ENCODE measurements at regions not wholly inside any gene's neighbourhood (a gene's known extent, or its start where the extent isn't known, plus 50 kb on each side); places are given as distances from the start of the nearest gene placed in this dataset.
"Not testable (repeated sequence)": the region's sequence is repeated elsewhere in the genome, so short reads cannot be mapped to it uniquely, and the experiment has no call there.

DNA sequence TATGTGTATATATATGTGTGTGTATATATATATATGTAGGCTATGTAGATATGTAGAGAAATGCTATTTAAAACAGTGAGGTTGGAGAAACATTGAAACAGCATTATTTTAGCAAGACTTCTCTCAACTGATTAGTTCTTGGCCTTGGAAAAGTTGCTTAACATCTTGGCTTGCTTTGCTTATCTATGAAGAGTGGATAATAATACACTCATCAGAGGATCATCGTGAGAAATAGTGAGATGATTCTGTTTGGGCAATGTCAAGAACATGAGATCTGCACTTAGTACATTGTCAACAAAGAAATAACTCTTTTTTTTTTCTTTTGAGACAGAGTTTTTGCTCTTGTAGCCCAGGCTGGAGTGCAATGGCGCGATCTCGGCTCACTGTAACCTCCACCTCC lies 128.3 kb downstream of the KLF5 start:
- ATAC-seq, result no peak

DNA sequence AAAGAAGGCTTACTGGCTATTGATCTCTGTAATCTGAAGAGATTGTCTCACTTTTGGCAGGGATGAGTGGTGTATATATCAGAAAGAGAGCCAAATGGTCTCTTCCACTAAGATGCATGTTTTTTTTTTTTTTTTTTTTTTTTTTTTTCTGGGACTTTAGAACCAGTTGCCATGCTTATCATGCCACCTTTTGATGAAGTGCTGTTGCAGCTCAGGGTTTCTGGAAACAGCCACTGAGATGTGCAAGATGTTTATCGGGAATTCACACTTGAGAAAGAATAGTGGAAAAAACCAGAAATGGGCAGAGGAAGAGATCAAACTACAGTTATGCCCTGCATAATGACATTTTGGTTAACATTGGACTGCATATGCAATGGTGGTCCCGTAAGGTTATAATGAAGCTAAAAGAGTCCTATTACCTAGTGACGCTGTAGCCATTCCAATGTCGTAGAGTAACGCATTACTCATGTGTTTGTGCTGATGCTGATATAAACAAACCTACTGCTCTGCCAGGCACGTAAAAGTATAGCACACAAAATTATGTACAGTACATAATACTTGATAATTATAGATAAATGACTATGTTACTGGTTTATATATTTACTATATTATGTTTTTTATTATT lies 121.0 kb downstream of the KLF5 start:
- ATAC-seq, result no peak

DNA sequence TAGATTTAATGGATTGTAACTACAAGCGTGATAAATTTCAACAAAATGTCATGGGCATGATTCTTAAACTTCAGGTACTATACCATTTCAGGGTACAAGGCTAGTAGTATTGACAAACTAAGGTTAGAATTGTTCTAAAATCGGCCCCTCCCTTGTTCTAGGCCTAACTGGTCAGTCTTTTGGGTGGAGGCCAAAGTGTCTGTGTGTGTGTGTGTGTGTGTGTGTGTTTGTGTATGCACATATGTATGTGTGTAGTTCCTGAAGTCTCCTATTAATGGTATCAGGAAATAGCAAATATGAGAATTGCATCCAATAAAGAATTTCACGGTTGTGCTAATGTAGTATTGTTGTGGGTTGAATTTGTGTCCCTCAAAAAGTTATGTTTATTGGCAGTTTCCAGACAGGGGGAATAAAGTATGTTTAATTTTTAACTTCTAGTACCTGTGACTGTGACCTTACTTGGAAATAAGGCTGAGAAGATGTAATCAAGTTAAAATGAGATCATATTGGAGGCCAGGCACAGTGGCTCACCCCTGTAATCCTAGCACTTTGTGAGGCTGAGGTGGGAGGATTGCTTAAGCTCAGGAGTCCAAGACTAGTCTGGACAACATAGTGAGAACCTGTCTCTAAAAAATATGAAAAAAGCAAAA lies 119.2 kb downstream of the KLF5 start:
- ATAC-seq, result no peak

DNA sequence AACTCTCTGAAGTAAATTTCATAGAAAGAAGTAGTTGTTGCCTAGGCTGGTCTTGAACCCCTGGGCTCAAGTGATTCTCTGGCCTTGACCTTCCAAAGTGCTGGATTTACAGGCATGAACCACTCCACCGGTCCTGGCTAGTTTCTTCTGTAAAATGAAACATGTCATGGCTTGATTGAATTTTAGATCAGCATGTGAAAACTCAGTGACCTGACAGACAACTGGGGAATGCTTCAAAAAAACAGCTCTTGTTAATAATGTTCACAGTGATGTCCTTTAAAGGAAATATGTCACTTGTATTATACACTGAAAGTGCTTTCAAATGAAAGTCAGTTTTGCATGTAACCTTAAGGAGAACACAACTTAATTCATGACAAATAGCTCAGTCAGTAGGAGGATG lies 118.2 kb downstream of the KLF5 start:
- peak; percentile 80 for ATAC-seq

DNA sequence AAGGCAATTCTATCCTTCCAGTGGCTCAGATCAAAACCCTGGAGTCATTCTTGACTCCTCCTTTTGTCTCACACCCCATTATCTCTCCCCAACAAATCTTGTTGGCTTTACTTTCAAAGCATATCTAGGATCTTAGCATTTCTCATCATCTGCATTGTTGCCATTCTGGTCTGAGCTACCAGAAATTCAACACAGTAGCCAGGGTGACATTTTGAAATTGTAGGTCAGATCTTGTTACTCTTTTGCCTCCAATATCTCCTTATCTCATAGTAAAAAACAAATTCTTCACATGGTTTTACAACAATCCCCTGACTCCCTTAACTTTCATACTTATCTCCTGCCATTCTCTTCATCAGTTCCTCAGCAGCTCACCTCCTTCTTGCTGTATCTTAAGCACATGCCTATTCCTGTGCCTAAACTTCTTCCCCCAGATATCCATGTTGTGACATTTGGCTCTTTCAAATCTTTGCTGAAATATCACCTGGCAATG lies 115.8 kb downstream of the KLF5 start:
- ATAC-seq, result no peak

DNA sequence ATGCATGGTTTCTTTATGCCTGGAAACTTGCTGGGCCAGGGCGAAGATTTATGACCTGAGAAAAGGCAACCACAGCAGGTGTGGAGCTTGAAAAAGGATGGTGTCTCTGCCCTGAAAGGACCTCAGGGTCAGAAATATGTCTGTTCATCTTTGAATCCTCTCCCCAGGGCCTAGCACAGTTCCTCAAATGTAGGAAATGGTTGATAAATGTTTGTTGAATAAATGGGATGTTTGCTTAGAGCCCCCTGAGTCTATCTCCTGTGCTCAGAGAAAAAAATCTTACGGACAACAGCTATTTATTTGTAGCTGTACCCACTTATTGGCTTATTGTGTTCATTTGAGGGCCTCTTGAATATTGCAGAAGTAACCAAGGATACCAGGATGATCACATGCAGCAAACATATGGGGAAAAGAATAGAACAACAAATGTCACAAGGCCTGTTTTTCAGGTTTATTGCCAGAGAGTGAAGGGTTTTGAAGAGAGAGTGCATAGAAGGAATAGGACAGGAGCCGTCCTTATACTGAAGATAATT lies 114.5 kb downstream of the KLF5 start:
- ATAC-seq, result peak; percentile 10

DNA sequence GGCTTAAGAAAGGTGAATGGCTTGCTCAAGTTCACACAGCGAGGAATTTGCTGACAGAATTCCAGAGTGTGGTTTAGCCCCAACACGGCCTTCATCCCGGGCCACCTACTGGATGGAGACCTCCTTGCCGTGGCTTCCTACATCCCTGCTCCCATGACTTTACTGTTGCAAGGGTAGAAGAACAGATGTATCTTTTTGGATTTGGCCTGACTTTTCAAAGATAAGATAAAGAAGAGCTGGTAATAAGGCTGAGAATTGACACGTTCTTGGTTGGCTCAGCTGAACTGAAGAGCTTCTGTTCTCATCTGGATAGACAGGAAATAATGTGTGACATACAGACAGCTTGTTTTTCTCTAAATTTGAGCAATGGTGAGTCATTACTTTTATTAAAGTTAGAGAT lies 113.1 kb downstream of the KLF5 start:
- no peak for ATAC-seq

DNA sequence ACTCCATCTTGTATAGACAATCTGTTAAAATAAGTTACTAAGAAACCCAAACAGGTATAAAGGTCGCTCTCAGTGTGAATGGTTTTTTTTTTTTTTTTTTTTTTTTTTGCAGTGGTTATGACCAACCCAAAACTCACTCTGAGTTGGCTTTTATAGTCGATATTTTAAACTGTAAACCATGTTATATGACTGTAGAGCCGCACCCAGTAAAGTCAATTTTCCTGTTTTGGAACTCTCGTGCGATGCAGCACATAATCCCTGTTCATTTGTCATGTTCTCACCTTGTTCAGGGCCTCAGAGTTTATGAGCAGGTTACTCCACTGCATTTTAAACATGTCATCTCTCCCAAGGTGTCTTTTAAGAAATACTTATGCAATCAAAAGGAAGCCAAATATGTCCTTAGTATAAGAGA lies 112.5 kb downstream of the KLF5 start:
- peak; percentile 85 for ATAC-seq

DNA sequence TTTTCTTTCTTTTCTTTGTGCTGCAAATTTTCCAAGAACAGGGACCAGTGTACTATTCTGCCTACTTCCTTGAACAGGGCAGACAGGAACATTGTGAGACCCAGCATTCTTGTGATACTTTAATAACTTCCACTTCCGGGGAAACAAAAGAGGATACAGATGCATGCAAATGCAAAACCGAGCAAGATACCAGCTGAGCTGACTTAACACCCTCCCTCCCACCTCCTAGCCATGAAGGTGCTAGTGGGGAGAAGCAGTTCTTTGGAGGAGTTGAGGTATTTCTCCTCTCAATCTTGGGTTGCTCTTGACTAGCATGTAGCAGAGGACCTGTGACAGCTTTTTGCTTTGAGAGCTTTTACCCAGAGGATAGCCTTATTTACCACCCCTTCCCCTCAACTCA lies 111.2 kb downstream of the KLF5 start:
- no peak for ATAC-seq

DNA sequence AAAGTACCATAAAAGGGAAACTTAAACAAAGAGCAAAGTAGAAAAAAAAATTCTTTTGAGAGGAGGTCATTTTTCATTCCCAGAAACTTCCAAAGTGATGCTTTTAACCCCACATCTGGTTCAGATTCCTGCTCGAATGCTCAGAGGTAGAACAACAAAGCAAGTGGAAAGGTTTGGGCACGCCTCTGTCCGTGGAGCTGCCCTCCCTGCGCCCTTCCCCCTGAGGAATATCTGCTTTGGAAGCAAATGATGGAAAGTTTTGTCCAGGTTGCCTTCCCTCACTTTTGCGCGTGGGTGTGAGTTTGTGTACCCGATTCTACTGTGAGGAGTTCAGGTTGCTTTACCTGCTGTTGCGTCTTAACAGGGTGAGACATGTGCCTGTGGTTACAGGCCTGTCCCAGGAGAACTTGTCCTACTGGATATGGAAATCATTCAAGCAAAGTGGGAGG lies 110.2 kb downstream of the KLF5 start:
- ATAC-seq, result peak; percentile 83

DNA sequence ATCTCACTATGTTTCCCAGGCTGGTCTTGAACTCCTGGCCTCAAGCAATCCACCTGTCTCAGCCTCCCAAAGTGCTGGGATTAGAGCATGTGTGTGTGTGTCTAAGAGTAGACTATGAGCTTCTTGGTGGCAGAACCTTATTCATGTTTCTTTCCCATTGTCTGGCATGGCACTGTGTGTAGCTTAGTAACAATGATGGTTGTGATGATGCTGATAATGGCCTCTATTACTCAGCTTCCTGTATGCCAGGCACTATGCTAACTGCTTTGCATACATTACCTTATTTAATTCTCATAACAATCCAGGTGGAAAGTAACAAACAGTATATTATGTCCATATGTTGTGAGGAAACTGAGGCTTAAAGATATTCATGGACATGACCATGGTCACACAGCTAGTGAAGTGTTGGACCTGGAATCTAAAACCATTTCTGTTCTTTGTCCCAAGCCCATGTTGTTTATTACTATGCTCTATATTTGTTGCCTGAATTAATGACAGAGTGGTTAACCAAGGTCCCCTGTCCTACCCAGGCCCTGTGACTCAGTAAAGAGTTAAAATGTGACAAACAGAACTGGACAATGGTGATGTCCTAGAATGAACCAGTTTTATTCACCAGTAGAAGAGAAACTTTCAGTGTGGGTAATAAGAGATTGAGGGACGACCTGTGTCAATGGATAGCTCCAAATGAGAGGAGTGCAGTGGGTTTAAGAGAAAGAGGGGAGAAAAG lies 109.6 kb downstream of the KLF5 start:
- ATAC-seq, result peak; percentile 43

DNA sequence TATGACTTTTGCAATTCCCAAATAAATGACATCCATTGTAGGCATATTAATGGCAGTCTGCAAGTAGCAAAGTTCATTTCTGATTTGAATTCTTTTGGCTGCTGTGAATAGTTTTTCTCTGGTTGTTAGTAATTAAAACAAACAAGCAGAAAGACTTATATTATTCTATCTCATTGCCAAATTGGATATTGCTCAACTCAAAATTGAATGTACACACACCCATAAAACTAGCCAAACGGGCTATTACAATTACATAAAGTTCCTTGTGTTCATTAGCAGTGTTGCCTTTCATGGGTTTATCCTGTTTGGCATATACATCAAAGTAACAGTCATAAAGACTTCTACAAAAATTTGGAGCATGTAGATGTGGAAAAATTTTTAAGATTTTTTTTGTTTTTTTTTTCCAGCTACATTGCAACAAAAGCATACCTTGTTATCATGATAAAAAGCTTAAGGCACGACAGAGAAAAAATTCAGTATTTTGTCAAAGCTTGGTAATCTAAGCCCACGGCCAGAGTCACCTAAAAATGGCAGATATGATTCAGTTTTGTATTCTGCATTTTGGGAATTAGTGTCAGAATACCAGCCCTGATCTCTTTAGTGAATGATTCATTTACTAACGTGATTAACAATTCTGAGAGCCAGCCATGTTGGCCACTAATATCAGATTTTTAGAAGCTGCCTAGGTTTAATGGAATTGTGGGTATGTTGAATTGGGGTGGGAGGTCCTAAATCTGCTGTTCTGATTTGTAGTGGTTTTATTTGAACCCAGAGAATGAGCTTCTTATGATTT lies 108.4 kb downstream of the KLF5 start:
- peak; percentile 66 for ATAC-seq

DNA sequence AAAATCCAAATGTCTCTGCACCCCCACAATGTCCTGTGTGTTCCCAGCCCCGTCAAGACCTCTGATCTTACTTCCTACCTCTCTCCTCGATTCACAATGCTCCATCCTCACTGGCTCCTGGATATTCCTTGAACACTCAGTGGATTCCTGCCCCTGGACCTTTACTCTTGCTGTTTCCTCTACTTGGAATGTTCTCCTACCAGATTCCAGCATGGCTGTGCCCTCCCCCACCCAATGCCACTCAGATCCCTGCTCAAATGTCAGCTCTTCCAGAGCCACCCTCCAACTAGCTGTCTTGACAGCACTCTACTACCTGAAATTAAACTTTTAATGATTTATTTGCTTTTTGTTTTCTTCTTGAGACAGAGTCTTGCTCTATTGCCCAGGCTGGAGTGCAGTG lies 107.4 kb downstream of the KLF5 start:
- ATAC-seq, result no peak

DNA sequence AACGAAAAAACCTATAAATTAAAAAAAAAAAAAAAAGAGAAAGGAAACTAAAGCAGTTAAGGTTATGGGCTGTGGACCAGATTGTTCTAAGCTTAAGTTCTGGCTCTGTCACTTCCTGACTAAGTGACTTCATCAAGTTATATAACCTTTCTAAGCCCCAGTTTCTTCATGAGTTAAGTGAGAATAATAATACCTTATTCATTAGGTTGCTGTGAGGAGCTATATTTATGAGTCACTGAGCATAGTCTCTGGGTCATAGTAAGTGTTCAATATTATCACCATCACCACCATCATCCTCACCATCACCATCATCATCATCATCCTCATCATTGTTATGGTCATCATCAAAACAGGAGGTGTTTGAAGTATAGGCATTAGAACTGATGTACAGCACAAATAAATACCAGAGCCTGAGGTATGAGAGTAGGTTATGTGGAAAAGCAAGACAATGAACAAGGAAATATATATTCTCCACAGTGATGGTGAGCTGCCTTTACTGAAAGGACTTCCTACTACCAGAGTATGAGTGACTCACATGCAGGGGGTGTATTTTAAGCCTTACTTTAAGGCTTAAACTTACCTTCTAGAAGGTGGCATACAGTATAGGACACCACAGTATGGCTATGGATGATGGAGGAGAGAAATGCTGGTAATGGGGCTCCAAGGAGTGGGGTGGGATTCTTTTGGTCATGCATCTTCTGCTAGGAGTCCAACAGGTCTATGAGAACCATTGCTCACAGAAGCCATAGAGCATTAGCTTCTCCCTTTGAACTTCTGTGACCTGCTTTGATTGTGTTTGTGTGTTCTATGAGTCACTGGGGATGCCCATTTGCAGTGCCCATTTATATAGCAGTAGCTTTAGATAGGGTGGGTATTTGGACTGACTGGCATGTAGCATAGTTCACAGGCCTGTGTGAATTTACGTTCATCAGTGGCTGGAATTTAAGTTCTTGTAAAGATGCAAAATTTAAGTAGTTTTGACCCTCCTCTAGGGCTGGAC lies 104.4 kb downstream of the KLF5 start:
- ATAC-seq, result peak; percentile 68

DNA sequence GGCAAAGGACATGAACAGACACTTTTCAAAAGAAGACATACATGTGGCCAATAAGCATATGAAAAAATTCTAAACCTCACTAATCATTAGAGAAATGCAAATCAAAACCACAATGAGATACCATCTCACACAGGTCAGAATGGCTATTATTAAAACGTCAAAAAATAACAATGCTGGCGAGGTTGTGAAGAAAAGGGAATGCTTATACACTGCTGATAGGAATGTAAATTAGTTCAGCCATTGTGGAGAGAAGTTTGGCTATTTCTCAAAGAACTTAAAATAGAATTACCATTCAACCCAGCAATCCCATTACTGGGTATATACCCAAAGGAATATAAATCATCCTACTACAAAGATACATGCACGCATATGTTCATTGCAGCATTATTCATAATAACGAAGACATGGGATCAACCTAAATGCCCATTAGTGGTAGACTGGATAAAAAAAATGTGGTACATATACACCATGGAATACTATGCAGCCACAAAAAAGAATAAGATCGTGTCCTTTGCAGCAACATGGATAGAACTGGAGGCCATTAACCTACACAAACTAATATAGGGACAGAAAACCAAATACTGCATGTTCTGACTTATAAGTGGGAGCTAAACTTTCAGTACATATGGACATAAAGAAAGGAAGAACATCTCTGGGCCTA lies 101.7 kb downstream of the KLF5 start:
- not testable (repeated sequence) for ATAC-seq

DNA sequence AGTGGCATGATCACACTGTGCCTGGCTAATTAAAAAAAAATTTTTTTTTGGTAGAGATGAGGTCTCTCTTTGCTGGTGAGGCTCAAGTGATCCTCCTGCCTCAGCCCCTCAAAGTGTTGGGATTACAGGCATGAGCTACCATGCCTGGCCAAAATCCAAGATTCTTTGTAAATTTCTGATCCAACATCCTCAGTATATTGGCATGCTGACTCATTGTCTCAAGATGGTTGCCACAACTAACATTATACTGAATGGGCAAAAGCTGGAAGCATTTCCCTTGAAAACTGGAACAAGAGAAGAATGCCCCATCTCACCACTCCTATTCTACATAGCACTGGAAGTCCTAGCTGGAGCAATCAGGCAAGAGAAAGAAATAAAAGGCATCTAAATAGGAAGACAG lies 100.0 kb downstream of the KLF5 start:
- ATAC-seq, result no peak

DNA sequence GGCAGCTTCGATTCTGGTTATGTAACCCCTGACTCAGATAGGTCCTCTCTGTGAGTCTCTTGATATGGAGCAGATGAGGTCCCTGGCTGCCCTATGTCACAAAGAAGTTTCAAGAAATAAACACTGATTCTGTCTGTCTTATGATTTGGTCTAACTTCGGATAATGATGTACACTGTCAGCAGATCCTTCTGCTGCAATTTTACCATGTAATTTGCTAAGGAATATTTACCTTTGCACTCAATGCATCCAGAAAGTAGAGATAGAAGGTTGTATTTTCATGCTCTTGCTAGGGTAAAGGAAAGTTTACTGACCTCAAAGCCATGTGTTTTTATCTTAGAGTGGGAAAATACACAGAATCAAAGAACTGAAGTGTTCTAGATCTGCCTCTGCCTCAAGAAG lies 98.2 kb downstream of the KLF5 start:
- no peak for ATAC-seq

DNA sequence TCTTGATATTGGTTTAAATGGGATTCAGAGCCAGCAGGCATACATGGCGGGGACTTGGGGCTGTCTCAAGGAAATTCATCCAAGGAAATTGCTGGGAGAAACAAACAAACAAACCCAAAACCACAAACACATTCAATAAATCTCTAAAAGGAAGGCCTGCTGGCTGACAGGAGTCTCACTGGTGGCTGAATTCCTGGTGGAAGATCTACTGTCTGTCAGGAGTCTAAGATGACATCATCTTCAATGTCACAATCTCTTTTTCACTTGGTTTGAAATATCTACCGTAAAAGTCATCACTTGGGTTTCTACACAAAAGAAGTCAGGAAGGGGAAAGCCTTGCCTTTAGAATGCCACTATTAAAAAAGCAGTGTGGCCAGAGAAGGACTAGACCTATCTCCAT lies 87.9 kb downstream of the KLF5 start:
- no peak for ATAC-seq

DNA sequence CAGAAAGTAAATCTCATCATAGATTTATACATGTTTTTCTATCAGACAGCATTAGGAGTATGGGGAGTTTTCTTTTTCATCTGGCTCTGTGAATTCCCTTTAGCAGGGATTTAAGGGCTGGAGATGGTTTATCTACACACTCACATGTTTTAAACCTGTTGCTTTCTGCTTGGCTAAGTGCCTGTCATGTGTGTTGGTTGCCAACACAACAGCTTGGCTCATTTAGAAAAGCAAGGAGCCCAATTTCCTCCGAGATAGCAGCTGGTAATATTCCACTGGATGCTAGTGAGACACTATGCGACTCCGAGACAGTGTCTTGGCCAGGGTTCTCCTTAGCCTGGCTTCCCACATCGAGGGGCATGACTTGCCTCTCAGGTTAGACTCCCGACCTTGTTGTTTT lies 83.3 kb downstream of the KLF5 start:
- no peak for ATAC-seq

DNA sequence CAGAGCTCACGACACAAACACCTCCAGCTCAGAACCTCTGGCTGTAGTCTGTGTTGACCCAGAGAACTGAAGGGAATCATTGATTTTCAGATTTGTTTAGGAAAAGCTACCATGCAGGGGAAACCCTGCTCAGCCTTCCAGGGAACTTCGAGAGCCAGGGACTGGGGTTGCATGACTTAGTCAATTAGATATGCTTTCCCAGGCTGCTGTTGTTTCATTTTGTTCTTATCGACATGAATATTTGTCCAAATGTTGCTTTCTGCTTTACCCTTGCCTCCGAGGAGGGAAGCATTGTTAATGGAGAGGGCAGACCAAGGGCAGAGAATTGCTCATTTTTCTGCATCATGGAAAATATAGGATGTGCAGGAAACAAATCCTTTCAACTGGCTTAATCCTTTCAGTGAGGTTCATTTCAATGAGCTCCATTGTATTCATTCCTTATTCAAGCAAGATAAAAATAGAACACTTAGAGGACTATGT lies 82.5 kb downstream of the KLF5 start:
- ATAC-seq, result no peak

DNA sequence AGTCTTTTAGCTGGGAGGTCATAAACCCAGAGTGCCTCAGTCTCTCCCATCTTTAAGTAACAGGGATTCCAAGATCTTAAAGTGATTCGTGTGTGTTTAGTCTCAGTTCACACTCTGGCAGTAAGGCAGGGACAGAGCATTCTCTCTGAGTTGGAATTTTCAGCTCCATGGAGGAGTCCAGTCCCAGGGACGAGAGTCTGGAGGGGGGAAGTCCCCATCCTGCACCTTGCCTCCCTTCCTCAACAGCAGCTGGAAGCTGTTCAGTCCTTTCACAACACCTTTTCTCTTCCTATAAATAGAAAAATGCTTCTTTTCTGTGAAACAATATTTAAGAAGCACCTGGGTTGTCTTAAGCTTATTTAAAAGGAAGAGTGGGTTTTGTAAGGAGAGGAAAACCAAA lies 82.0 kb downstream of the KLF5 start:
- no peak for ATAC-seq

Data from esophagus mucosa (tissue), 1 donor.